GM12891 (cell line): ENCODE measurements at regions not wholly inside any gene's neighbourhood (a gene's known extent, or its start where the extent isn't known, plus 50 kb on each side); places are given as distances from the start of the nearest gene placed in this dataset.
"Not testable (repeated sequence)": the region's sequence is repeated elsewhere in the genome, so short reads cannot be mapped to it uniquely, and the experiment has no call there.

ENCODE experiments used
- DNase-seq: peaks from one replicate; pipeline ENCODE4 v3.0.0; 2011; ENCODE audit warnings: low spot score; ENCODE audit not compliant: insufficient read length
- FAIRE-seq: peaks from 2 replicates; lab custom pipeline; 2011; peaks lifted over from hg19 to GRCh38; lab: Jason Lieb, UNC
- PAX5 ChIP-seq: IDR thresholded peaks from 2 replicates; pipeline ENCODE4 v1.6.1; 2011; ENCODE audit warnings: low read length, moderate library complexity, mild to moderate bottlenecking; ENCODE audit not compliant: insufficient read depth, severe bottlenecking
- POLR2A ChIP-seq: IDR thresholded peaks from 2 replicates; pipeline ENCODE4 v1.6.1; 2011; ENCODE audit warnings: low read depth, low read length, control low read depth
- POLR2AphosphoS5 ChIP-seq: IDR thresholded peaks from 2 replicates; pipeline ENCODE4 v1.6.1; 2011; ENCODE audit warnings: low read depth, low read length, control low read depth
- POU2F2 ChIP-seq: IDR thresholded peaks from 2 replicates; pipeline ENCODE4 v1.6.1; 2011; ENCODE audit warnings: low read depth, mild to moderate bottlenecking, control low read depth, low read length, moderate library complexity
- SPI1 ChIP-seq: IDR thresholded peaks from 2 replicates; pipeline ENCODE4 v1.6.1; 2011; ENCODE audit warnings: low read depth, low read length, control low read depth
- TAF1 ChIP-seq: IDR thresholded peaks from 2 replicates; pipeline ENCODE4 v1.6.1; 2011; ENCODE audit warnings: low read depth, low read length, control low read depth

DNA sequence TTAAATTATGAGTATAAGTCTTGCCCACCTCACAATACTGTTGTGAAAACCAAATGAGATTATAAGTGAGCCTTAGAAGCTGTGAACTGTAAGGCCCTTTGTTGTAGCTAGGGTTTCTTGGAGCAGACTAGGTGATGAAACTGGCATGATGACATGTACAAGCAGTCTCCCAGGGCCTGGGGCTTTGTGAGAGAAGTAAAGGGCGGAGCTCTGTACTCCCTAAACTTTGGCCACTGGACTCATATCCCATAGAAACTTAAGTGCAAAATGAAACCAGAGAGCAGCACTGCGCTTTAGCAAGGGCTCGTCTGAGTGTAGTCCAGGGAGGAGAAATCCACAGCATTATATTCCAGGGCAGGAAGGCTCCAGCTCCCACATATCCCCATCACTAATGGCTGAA lies 385.6 kb upstream of the FGF16 start:
- TF ChIP-seq POLR2AphosphoS5 (no peak), POLR2A (no peak), PAX5 (no peak)
- DNase-seq, result no peak
- FAIRE-seq, result no peak

DNA sequence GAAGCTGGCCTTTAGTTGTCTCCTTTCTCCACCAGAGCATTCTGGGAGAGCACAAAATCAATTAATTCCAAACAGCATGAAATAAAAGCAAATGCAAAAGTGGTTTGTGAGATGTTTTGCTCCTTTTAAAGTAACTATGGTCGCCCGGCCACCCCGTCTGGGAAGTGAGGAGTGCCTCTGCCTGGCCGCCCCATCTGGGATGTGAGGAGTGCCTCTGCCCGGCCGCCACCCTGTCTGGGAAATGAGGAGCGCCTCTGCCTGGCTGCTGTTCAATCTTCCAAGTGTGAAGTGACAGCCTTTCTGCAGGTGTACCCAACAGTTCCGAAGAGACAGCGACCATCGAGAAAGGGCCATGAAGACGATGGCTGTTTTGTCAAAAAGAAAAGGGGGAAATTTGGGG lies 381.3 kb upstream of the FGF16 start:
- TF ChIP-seq POU2F2, result no peak
- TF ChIP-seq SPI1, result no peak
- TF ChIP-seq PAX5, result no peak
- no peak for TF ChIP-seq POLR2A
- no peak for TF ChIP-seq POLR2AphosphoS5
- no peak for TF ChIP-seq TAF1
- FAIRE-seq (no peak), DNase-seq (no peak)

DNA sequence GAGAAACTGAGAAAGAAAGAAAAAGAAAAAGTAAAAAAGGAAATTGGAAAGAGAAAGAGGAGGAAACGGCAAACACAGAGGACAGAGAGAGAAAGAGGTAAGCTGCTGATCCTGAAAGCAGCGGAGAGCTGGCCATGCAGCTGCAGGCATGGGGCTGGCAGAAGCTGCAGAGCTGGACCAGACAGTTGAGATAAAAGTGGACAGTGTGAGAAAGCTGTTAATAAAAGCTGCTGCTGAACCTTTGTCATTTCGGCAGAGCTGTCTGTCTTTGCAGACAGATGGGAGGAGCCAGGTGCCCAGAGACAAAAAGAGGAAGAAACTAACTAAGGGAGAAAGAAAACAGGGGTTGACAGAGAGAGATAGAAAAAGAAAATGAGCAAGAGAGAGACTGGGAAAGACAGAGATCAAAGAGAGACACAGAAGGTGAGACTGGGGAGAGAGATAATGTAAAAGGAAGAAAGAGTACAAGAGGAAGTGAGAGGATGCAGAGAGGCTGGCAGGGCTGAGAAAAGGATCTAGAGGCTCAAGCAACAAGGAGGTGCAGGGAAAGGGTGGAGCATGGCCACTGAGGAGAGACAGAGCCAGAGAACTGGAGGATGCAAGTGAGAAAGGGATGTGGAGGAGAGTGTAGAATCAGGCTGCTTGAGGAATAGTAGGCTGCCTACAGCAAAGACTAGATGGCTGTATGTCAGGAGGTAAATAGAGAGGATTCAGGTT lies 376.8 kb upstream of the FGF16 start:
- DNase-seq (no peak), FAIRE-seq (peak; percentile 55)
- TF ChIP-seq POLR2A (no peak), SPI1 (0 out of 2 replicates have a peak, but pooled peaks have one; percentile 4)

DNA sequence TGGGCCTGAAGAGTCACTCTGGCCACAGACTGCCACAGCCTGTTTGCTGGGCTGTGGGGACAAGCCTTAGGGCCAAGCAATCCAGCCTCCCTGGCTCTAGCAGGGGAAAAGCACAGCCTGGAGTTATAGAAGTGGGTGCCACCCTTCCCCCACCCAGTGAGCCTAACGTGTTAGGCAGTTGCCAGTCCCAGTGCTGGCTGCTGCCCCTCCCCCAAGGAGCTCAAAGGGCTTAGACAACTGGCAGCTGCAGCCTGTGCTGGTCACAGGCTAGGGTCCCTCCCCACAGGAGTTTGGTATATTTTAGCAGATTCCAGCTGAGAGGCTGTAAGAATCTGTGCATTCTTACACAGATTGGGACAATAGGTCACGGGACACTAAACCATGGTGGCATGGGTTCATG lies 370.3 kb upstream of the FGF16 start:
- FAIRE-seq (no peak), DNase-seq (no peak)
- TF ChIP-seq POLR2AphosphoS5 (no peak), POLR2A (no peak), POU2F2 (no peak), PAX5 (no peak), SPI1 (no peak), TAF1 (no peak)

DNA sequence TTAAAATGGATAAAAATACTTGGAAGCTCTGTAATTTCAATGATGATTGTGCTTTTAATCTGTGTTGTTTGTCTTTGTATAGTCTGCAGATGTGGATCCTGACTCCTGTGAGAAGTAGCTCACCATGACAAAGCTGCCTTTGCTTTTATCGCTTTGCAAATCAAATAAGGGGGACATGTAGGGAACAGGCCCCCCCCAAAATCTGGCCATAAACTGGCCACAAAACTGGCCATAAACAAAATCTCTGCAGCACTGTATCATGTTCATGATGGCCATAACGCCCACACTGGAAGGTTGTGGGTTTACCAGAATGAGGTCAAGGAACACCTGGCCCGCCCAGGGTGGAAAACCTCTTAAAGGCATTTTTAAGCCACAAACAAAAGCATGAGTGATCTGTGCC lies 366.0 kb upstream of the FGF16 start:
- not testable (repeated sequence) for FAIRE-seq

DNA sequence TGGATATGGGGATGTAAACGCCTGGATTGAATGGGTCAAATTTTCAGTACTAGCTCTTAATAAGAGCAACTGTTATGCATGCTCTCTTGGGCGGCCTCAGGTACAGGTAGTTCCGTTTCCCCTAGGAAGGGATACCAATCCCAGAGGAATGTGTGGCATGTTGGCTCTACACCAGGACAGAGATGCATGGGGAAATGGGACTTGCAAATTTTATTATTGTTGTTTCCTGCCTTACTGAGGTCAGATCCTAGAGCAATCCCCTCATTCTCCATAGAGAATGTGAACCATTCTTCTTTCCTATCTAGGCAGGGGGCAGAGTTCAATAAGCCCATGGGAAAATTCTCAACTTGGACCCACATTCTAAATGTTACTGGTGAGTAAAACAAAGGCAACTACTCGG lies 361.8 kb upstream of the FGF16 start:
- TF ChIP-seq PAX5 (no peak), POLR2AphosphoS5 (no peak), TAF1 (no peak), POU2F2 (no peak), POLR2A (no peak), SPI1 (no peak)
- DNase-seq, result no peak
- no peak for FAIRE-seq

More for the DNA sequence above, 366.0 kb upstream of the FGF16 start:
- not testable (repeated sequence) for DNase-seq

DNA sequence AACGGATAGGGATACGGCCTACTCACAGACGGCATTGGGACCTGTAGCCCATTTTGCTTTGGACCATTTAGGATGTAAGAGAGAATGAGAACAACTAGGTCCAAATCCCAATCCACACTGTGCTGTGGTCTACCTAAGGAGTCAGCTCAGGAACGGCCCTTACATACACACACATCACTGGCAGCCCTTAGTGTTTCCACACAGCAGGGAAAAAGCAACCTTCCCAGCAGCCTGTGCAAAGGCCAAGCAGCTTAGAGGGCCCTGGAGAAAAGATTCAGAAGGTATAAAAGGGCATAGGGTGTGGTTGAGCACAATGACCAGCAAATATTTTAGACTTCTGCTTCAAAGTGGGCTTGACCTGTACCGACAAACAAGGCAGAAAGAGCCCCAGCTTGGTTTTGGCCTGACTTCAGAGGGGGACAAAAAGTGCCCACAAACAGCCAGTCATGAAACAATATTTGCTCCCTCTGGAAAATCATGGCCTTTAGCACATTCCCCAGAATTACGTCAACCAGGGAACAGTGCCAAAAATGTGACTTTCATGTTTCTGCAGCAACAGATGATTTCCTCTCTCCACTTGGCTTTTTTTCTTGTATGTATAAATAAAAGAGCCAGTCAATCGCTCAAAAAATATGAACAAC lies 359.5 kb upstream of the FGF16 start:
- FAIRE-seq (no peak), DNase-seq (no peak)
- TF ChIP-seq POU2F2 (no peak), POLR2AphosphoS5 (no peak), PAX5 (no peak), TAF1 (no peak), SPI1 (no peak), POLR2A (no peak)

DNA sequence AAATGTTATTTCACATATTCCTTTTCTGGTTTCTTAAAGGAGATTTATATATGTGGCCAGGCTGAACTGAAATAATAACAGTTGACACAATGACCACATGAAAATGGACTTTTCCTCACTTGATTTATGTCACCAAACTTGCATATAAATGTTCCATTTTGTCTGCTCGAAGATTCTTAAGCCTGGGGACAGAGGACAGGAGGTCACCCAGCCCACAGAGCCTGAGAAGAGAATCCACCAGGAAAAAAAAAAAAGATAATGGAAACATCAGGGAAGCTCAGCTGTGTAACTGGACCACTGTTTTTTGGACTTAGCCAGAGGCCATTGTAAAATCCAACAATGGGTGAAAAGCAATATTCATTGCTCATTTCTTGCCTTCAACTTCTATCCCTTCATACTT lies 359.0 kb upstream of the FGF16 start:
- TF ChIP-seq TAF1, result no peak
- TF ChIP-seq POLR2AphosphoS5, result no peak
- TF ChIP-seq POU2F2, result no peak
- TF ChIP-seq SPI1, result no peak
- TF ChIP-seq PAX5, result no peak
- no peak for TF ChIP-seq POLR2A
- no peak for DNase-seq
- FAIRE-seq, result no peak

DNA sequence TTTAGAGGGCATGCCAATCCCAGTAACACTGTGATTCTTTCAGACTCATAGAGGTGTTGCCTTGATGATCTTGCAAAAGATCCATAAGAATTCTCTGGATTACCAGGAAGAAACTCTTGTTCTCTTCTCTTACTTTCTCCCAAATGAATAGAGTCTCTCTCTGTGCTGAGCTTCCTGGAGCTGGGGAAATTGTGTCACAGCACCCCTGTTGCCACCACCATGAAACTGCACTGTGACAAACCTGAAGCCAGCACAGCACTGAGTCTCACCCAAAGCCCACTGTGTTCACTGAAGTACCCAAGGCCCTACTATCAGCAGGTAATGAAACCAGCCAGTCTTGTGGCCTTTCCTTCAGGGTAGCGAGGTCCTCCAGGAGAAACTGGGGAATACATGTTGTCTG lies 332.7 kb upstream of the FGF16 start:
- FAIRE-seq (no peak), DNase-seq (no peak)
- TF ChIP-seq PAX5 (no peak), TAF1 (no peak), SPI1 (no peak), POLR2AphosphoS5 (no peak), POLR2A (no peak), POU2F2 (no peak)

DNA sequence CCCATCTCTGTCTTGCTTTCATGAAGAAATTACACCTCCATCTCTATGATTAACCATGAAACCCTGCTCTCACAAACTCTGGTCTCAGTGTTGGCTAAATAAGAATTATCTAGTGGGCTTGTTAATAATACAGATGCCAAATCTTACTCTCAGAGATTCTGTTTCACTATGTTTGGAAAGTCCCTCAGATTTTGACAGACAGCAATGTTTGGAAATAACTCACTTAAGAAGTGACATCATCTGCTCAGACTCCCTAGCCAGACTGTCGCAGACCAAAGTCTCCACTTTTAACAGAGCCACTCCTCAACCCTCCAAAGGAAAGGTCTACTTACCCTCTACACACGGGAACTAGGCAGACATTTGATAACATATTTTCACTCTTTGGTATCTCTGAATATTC lies 328.5 kb upstream of the FGF16 start:
- no peak for DNase-seq
- TF ChIP-seq SPI1 (no peak), POU2F2 (no peak), POLR2A (no peak), POLR2AphosphoS5 (no peak), PAX5 (no peak), TAF1 (no peak)

More for the DNA sequence above, 328.5 kb upstream of the FGF16 start:
- no peak for FAIRE-seq
